22Rv1 (cell line): ENCODE measurements at regions not wholly inside any gene's neighbourhood (a gene's known extent, or its start where the extent isn't known, plus 50 kb on each side); places are given as distances from the start of the nearest gene placed in this dataset.
"Not testable (repeated sequence)": the region's sequence is repeated elsewhere in the genome, so short reads cannot be mapped to it uniquely, and the experiment has no call there.

ENCODE experiments used
- H3K27ac ChIP-seq: fragments of 450-650 bp; 2 replicates; pipeline ENCODE4 v1.5.1; 2017
- ZFX ChIP-seq: fragments of 450-650 bp; IDR thresholded peaks from 2 replicates; pipeline ENCODE4 v1.6.1; 2017; ENCODE audit warnings: antibody characterized with exemption, borderline replicate concordance
- TF ChIP-seq, protein P1 (sequence below): fragments of 450-650 bp; IDR thresholded peaks from 2 replicates; pipeline ENCODE4 v1.5.1; 2017; ENCODE audit warnings: mild to moderate bottlenecking

DNA sequence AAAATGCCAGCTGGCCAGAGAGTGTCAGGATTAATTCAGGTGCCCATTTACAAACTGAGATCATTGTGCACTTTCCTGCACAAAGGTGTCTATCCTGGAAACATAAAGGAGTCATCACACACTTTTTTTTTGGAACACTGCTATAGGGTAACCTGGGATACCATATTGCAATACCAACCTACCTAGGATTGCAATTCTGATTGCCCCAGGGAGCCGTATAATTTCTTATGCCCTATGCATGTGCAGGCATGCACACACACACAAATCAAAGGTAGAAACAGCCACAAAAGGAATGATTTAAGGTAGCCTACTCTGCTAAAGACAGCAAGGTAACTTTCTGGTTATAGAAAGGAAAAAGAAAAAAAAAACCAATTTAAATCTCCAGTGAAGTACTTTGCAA is 285.3 kb upstream of the KITLG start:
- H3K27ac ChIP-seq: no peak overlapping the region
- TF ChIP-seq ZFX: no peak
- TF ChIP-seq, protein P1, sequence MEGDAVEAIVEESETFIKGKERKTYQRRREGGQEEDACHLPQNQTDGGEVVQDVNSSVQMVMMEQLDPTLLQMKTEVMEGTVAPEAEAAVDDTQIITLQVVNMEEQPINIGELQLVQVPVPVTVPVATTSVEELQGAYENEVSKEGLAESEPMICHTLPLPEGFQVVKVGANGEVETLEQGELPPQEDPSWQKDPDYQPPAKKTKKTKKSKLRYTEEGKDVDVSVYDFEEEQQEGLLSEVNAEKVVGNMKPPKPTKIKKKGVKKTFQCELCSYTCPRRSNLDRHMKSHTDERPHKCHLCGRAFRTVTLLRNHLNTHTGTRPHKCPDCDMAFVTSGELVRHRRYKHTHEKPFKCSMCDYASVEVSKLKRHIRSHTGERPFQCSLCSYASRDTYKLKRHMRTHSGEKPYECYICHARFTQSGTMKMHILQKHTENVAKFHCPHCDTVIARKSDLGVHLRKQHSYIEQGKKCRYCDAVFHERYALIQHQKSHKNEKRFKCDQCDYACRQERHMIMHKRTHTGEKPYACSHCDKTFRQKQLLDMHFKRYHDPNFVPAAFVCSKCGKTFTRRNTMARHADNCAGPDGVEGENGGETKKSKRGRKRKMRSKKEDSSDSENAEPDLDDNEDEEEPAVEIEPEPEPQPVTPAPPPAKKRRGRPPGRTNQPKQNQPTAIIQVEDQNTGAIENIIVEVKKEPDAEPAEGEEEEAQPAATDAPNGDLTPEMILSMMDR: no peak

GRCh38 chr12:88860851-88861250 is 280.6 kb upstream of the KITLG start:
- TF ChIP-seq ZFX: no peak
- TF ChIP-seq, protein P1: no peak
- H3K27ac ChIP-seq: no peak overlapping the region

GRCh38 chr12:88856201-88856600 is 275.9 kb upstream of the KITLG start:
- TF ChIP-seq ZFX: no peak
- TF ChIP-seq, protein P1: no peak
- no peak overlapping the region for H3K27ac ChIP-seq

- TF ChIP-seq, protein P1: no peak
- TF ChIP-seq ZFX: no peak
- no peak overlapping the region for H3K27ac ChIP-seq
These were observed 275.0 kb upstream of the KITLG start for GRCh38 chr12:88855301-88855700.

GRCh38 chr12:88854260-88854659 is 274.0 kb upstream of the KITLG start:
- no peak overlapping the region for H3K27ac ChIP-seq
- TF ChIP-seq, protein P1: no peak
- TF ChIP-seq ZFX: no peak

DNA sequence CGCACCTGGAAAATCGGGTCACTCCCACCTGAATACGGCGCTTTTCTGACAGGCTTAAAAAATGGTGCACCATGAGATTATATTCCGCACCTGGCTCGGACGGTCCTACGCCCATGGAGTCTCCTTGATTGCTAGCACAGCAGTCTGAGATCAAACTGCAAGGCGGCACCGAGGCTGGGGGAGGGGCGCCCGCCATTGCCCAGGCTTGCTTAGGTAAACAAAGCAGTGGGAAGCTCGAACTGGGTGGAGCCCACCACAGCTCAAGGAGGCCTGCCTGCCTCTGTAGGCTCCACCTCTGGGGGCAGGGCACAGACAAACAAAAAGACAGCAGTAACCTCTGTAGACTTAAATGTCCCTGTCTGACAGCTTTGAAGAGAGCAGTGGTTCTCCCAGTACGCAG is 267.0 kb upstream of the KITLG start:
- H3K27ac ChIP-seq: not testable (repeated sequence)

DNA sequence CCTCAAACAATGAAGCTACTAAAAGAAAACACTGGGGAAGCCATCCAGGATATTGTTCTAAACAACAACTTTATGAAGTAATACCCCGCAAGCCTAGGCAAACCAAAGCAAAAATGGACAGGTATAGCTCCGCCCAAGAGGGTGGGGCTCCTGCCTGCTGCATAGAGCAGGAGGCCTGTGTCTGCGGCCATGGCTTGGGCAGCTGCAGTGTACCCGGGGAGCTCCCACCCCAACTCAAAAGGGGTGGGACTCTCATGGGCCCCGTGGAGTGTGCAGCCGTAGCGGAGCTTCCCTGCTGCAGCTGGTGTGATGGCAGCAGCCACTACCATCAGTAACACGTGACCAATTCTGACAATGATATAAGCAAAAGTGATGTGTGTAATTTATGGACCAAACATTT is 264.2 kb upstream of the KITLG start:
- no peak for TF ChIP-seq ZFX
- TF ChIP-seq, protein P1: no peak

GRCh38 chr12:88842314-88842713 is 262.0 kb upstream of the KITLG start:
- TF ChIP-seq, protein P1: no peak
- TF ChIP-seq ZFX: no peak
- H3K27ac ChIP-seq: no peak overlapping the region

More for the DNA sequence above, 264.2 kb upstream of the KITLG start:
- H3K27ac ChIP-seq: no peak overlapping the region
